ENCODE measurements at regions not wholly inside any gene's neighbourhood (a gene's known extent, or its start where the extent isn't known, plus 50 kb on each side); places are given as distances from the start of the nearest gene placed in this dataset.

- no peak for DNase-seq
Observed at GRCh38 chr3:176931991-176932390, 265.3 kb downstream of the TBL1XR1 start.

GRCh38 chr3:176930942-176931341 lies 266.3 kb downstream of the TBL1XR1 start:
- DNase-seq: no peak

GRCh38 chr3:176928582-176928931 lies 268.7 kb downstream of the TBL1XR1 start:
- DNase-seq: no peak

GRCh38 chr3:176927706-176928581 lies 269.3 kb downstream of the TBL1XR1 start:
- no peak for DNase-seq

GRCh38 chr3:176927280-176927679 lies 270.0 kb downstream of the TBL1XR1 start:
- DNase-seq: no peak

GRCh38 chr3:176926688-176927087 lies 270.6 kb downstream of the TBL1XR1 start:
- DNase-seq: no peak

GRCh38 chr3:176926034-176926433 lies 271.2 kb downstream of the TBL1XR1 start:
- DNase-seq: no peak

GRCh38 chr3:176920766-176921160 lies 276.5 kb downstream of the TBL1XR1 start:
- peak; percentile 95 for DNase-seq

- peak; percentile 95 for DNase-seq
Observed at GRCh38 chr3:176919836-176920765, 277.2 kb downstream of the TBL1XR1 start.

- peak; percentile 93 for DNase-seq
Observed at GRCh38 chr3:176916777-176917176, 280.5 kb downstream of the TBL1XR1 start.

GRCh38 chr3:176914764-176915163 lies 282.5 kb downstream of the TBL1XR1 start:
- peak; percentile 55 for DNase-seq

GRCh38 chr3:176911579-176911978 lies 285.7 kb downstream of the TBL1XR1 start:
- no peak for DNase-seq

- DNase-seq: no peak
Observed at GRCh38 chr3:176909044-176909443, 288.2 kb downstream of the TBL1XR1 start.

GRCh38 chr3:176906046-176906905 lies 291.0 kb downstream of the TBL1XR1 start:
- peak; percentile 63 for DNase-seq

GRCh38 chr3:176905331-176905730 lies 292.0 kb downstream of the TBL1XR1 start:
- DNase-seq: no peak

- DNase-seq: no peak
Observed at GRCh38 chr3:176904506-176904905, 292.8 kb downstream of the TBL1XR1 start.

- no peak for DNase-seq
Observed at GRCh38 chr3:176896640-176897039, 300.6 kb downstream of the TBL1XR1 start.

- DNase-seq: no peak
Observed at GRCh38 chr3:176896165-176896564, 301.1 kb downstream of the TBL1XR1 start.

GRCh38 chr3:176879710-176880109 lies 317.6 kb downstream of the TBL1XR1 start:
- no peak for DNase-seq

GRCh38 chr3:176873261-176873660 lies 324.0 kb downstream of the TBL1XR1 start:
- DNase-seq: no peak

- peak; percentile 82 for DNase-seq
Observed at GRCh38 chr3:176872771-176873209, 324.5 kb downstream of the TBL1XR1 start.

- no peak for DNase-seq
Observed at GRCh38 chr3:176870451-176870850, 326.8 kb downstream of the TBL1XR1 start.
